Sigmoid colon (tissue), 6 donors: ENCODE measurements at regions not wholly inside any gene's neighbourhood (a gene's known extent, or its start where the extent isn't known, plus 50 kb on each side); places are given as distances from the start of the nearest gene placed in this dataset.

Source experiments
- DNase-seq: peaks from one replicate; pipeline ENCODE4 v3.0.0-alpha.2; 2019
- H3K27ac ChIP-seq, 4 donors: fragments of 200-600 bp; sonication (generic); one replicate each; pipeline ENCODE4 v1.5.1; 2016 to 2019; ENCODE audit warnings: mild to moderate bottlenecking in 1 of 4
- H3K27me3 ChIP-seq, 3 donors: fragments of 200-600 bp; sonication (generic); one replicate each; pipeline ENCODE4 v1.5.1; 2019; ENCODE audit warnings: mild to moderate bottlenecking in 1 of 3
- H3K36me3 ChIP-seq, 4 donors: fragments of 200-600 bp; sonication (generic); one replicate each; pipeline ENCODE4 v1.5.1; 2016 to 2019
- H3K4me1 ChIP-seq, 4 donors: fragments of 200-600 bp; sonication (generic); one replicate each; pipeline ENCODE4 v1.5.1; 2017 to 2019
- H3K4me3 ChIP-seq, 4 donors: fragments of 200-600 bp; sonication (generic); one replicate each; pipeline ENCODE4 v1.5.1; 2017 to 2019; ENCODE audit warnings: mild to moderate bottlenecking in 2 of 4, moderate library complexity in 1 of 4
- H3K9me3 ChIP-seq, 4 donors: fragments of 200-600 bp in 3 of 4; sonication (generic) in 3 of 4; one replicate each; pipeline versions ENCODE4 v1.5.1 to v1.6.1; 2013 to 2019
- CTCF ChIP-seq, 4 experiments: fragments of 450-650 bp in 3 of 4; fragments of 200-600 bp in 1 of 4; IDR thresholded peaks; one replicate each; pipeline ENCODE4 v1.5.1; 2016 to 2019; ENCODE audit warnings: antibody characterized with exemption in 4 of 4, mild to moderate bottlenecking in 3 of 4, moderate library complexity in 2 of 4
- EP300 ChIP-seq, 4 donors: sonication (generic); formaldehyde crosslinking; IDR thresholded peaks; one replicate each; pipeline ENCODE4 v1.6.1; 2017; ENCODE audit warnings: antibody characterized with exemption in 4 of 4
- POLR2A ChIP-seq, 2 donors: fragments of 450-650 bp; IDR thresholded peaks; one replicate each; pipeline ENCODE4 v1.6.1; 2016; ENCODE audit warnings: antibody characterized with exemption in 2 of 2, mild to moderate bottlenecking in 2 of 2, moderate library complexity in 2 of 2
- POLR2AphosphoS5 ChIP-seq, 4 donors: sonication (generic); formaldehyde crosslinking; IDR thresholded peaks; one replicate each; pipeline ENCODE4 v1.6.1; 2017; ENCODE audit warnings: antibody characterized with exemption in 4 of 4
- WGBS, 2 donors: extraction: QIAGEN DNeasy Blood & Tissue Kit; methylation state at CpG; one replicate each; pipeline ENCODE4 v1.1.7; 2013; 5-methylcytosine and 5-hydroxymethylcytosine counted together
- intact Hi-C: fragments of 100-400 bp; cut with DNase I; formaldehyde crosslinking; loops from one replicate; pipeline ENCODE4 v1.15.1; 2023
- donor health status: healthy with polysubstance abuse.
- donor health status: healthy.

- peaks cover 0 to 3% (median 0%) of the 10 kb centered on the region in 4 donors for H3K9me3 ChIP-seq
- DNase-seq, result no peak
- no peak overlapping the region for H3K27ac ChIP-seq
- H3K4me1 ChIP-seq, result peaks cover 0 to 7% (median 3%) of the 10 kb centered on the region in 4 donors
- H3K27me3 ChIP-seq, result no peaks in the 10 kb centered on the region
- H3K4me3 ChIP-seq, result no peak overlapping the region
- H3K36me3 ChIP-seq, result no peaks in the 10 kb centered on the region
- TF ChIP-seq CTCF (IDR thresholded peaks at IDR 0.05) (no peak), POLR2A (IDR thresholded peaks at IDR 0.05) (no peak), POLR2AphosphoS5 (IDR thresholded peaks at IDR 0.05) (no peak), EP300 (IDR thresholded peaks at IDR 0.05) (no peak)
- intact Hi-C loops, result no loop called here
Observed at GRCh38 chr2:61758159-61758558, 95.7 kb downstream of the FAM161A start.

GRCh38 chr2:61753512-61753911 lies 100.3 kb downstream of the FAM161A start:
- Histone ChIP-seq H3K27me3 (no peaks in the 10 kb centered on the region), H3K27ac (no peak overlapping the region), H3K4me3 (no peak overlapping the region), H3K4me1 (no peaks in the 10 kb centered on the region), H3K9me3 (peaks cover 0 to 3% (median 0%) of the 10 kb centered on the region in 4 donors), H3K36me3 (no peaks in the 10 kb centered on the region)
- TF ChIP-seq CTCF (IDR thresholded peaks at IDR 0.05) (no peak), EP300 (IDR thresholded peaks at IDR 0.05) (no peak), POLR2A (IDR thresholded peaks at IDR 0.05) (no peak), POLR2AphosphoS5 (IDR thresholded peaks at IDR 0.05) (no peak)
- no peak for DNase-seq
- intact Hi-C loops, result no loop called here
- 46 to 68% methylated on average over 1 of the region's 1 CpG for WGBS, 2 donors

GRCh38 chr2:61750624-61751023 lies 103.2 kb downstream of the FAM161A start:
- DNase-seq, result no peak
- intact Hi-C loops, result no loop called here
- Histone ChIP-seq H3K36me3 (no peaks in the 10 kb centered on the region), H3K9me3 (peaks cover 0 to 3% (median 0%) of the 10 kb centered on the region in 4 donors), H3K4me1 (no peaks in the 10 kb centered on the region), H3K4me3 (no peak overlapping the region), H3K27me3 (no peaks in the 10 kb centered on the region), H3K27ac (no peak overlapping the region)
- TF ChIP-seq CTCF (IDR thresholded peaks at IDR 0.05), result no peak
- TF ChIP-seq POLR2A (IDR thresholded peaks at IDR 0.05), result no peak
- no peak for TF ChIP-seq POLR2AphosphoS5 (IDR thresholded peaks at IDR 0.05)
- no peak for TF ChIP-seq EP300 (IDR thresholded peaks at IDR 0.05)
- WGBS, 2 donors, result 79 to 80% methylated on average over 2 of the region's 2 CpGs

GRCh38 chr2:61742955-61743354 lies 110.9 kb downstream of the FAM161A start:
- Histone ChIP-seq H3K36me3 (no peaks in the 10 kb centered on the region), H3K27ac (no peak overlapping the region), H3K27me3 (no peaks in the 10 kb centered on the region), H3K4me3 (no peak overlapping the region), H3K9me3 (no peaks in the 10 kb centered on the region), H3K4me1 (no peaks in the 10 kb centered on the region)
- TF ChIP-seq EP300 (IDR thresholded peaks at IDR 0.05), result no peak
- WGBS, 2 donors, result 94 to 97% methylated on average over 6 of the region's 6 CpGs
- no peak for DNase-seq
- intact Hi-C loops, result no loop called here

- TF ChIP-seq CTCF (IDR thresholded peaks at IDR 0.05), result no peak
- no peak for TF ChIP-seq EP300 (IDR thresholded peaks at IDR 0.05)
- TF ChIP-seq POLR2AphosphoS5 (IDR thresholded peaks at IDR 0.05), result no peak
- no peak for TF ChIP-seq POLR2A (IDR thresholded peaks at IDR 0.05)
- Histone ChIP-seq H3K36me3 (no peaks in the 10 kb centered on the region), H3K4me3 (no peak overlapping the region), H3K27me3 (no peaks in the 10 kb centered on the region), H3K27ac (no peak overlapping the region), H3K4me1 (no peaks in the 10 kb centered on the region), H3K9me3 (no peaks in the 10 kb centered on the region)
- 92% methylated on average over 3 of the region's 3 CpGs for WGBS, 2 donors
- intact Hi-C loops, result no loop called here
- no peak for DNase-seq
Observed at GRCh38 chr2:61737841-61738240, 116.0 kb downstream of the FAM161A start.
